Gastrocnemius medialis (tissue), 4 donors: ENCODE measurements at regions not wholly inside any gene's neighbourhood (a gene's known extent, or its start where the extent isn't known, plus 50 kb on each side); places are given as distances from the start of the nearest gene placed in this dataset.

ENCODE experiments used
- ATAC-seq, 2 donors: fragments of 150-250 bp; one replicate each; pipeline ENCODE4 v1.9.1; 2016
- DNase-seq, 2 donors: peaks; one replicate each; pipeline ENCODE4 v3.0.0-alpha.2; 2019
- H3K27ac ChIP-seq, 4 donors: fragments of 200-600 bp; sonication (generic); 1 replicate in 1 of 4; 2 replicates in 3 of 4; pipeline ENCODE4 v1.5.1; 2016 to 2018; ENCODE audit warnings: mild to moderate bottlenecking in 2 of 4, moderate library complexity in 1 of 4
- H3K27me3 ChIP-seq, 3 donors: fragments of 200-600 bp; sonication (generic) in 2 of 3; 1 replicate in 1 of 3; 2 replicates in 2 of 3; pipeline versions ENCODE4 v1.5.1 to v1.6.0; 2016 to 2019; ENCODE audit warnings: mild to moderate bottlenecking in 1 of 3, moderate library complexity in 1 of 3
- H3K36me3 ChIP-seq, 2 donors: fragments of 200-600 bp; sonication (generic) in 1 of 2; one replicate each; pipeline ENCODE4 v1.5.1; 2017 to 2018
- H3K4me1 ChIP-seq, 2 donors: fragments of 200-600 bp; sonication (generic) in 1 of 2; one replicate each; pipeline ENCODE4 v1.5.1; 2016 to 2017; ENCODE audit warnings: mild to moderate bottlenecking in 2 of 2
- H3K4me3 ChIP-seq, 4 donors: fragments of 200-600 bp; sonication (generic) in 3 of 4; 1 replicate in 1 of 4; 2 replicates in 3 of 4; pipeline ENCODE4 v1.5.1; 2016 to 2019; ENCODE audit warnings: mild to moderate bottlenecking in 2 of 4
- H3K9me3 ChIP-seq, 3 donors: fragments of 200-600 bp; sonication (generic) in 2 of 3; 1 replicate in 1 of 3; 2 replicates in 2 of 3; pipeline ENCODE4 v1.5.1; 2016 to 2019
- CTCF ChIP-seq, 5 experiments: fragments of 450-650 bp in 3 of 5; fragments of 200-600 bp in 2 of 5; sonication (generic) in 2 of 5; IDR thresholded peaks in 4 of 5; conservative IDR thresholded peaks in 1 of 5; 1 replicate in 4 of 5; 2 replicates in 1 of 5; pipeline ENCODE4 v1.5.1; 2016 to 2019; ENCODE audit warnings: antibody characterized with exemption in 5 of 5, mild to moderate bottlenecking in 3 of 5, moderate library complexity in 3 of 5
- POLR2A ChIP-seq, 2 donors: fragments of 450-650 bp; IDR thresholded peaks; one replicate each; pipeline ENCODE4 v1.6.1; 2017; ENCODE audit warnings: antibody characterized with exemption in 2 of 2, mild to moderate bottlenecking in 2 of 2, moderate library complexity in 2 of 2
- in situ Hi-C, 4 donors: fragments of 200-750 bp; cut with MboI; loops; one replicate each; pipeline versions ENCODE4 v1.15.0 to v1.8.0; 2017; ENCODE audit warnings: low sequenced_read_pairs in 4 of 4
- intact Hi-C: fragments of 100-400 bp; cut with DNase I; formaldehyde crosslinking; loops from one replicate; pipeline ENCODE4 v1.15.1; 2023; ENCODE audit warnings: low total_unique reads

- Histone ChIP-seq H3K27me3 (no peaks in the 10 kb centered on the region), H3K9me3 (no peaks in the 10 kb centered on the region), H3K27ac (no peak overlapping the region), H3K36me3 (no peaks in the 10 kb centered on the region), H3K4me1 (no peaks in the 10 kb centered on the region), H3K4me3 (no peak overlapping the region)
- in situ Hi-C loops: no loop called here
- ATAC-seq (no peak), DNase-seq (no peak)
- intact Hi-C loops: no loop called here
- TF ChIP-seq POLR2A (IDR thresholded peaks at IDR 0.05): no peak
- TF ChIP-seq CTCF (IDR thresholded peaks at IDR 0.05 in 4 of 5, conservative IDR thresholded peaks at IDR 0.05 in 1 of 5): no peak
Observed at GRCh38 chrX:96611619-96612362, 72.9 kb upstream of the DIAPH2 start.

- Histone ChIP-seq H3K9me3 (no peaks in the 10 kb centered on the region), H3K4me3 (no peak overlapping the region), H3K27ac (no peak overlapping the region), H3K36me3 (no peaks in the 10 kb centered on the region), H3K4me1 (no peaks in the 10 kb centered on the region), H3K27me3 (peaks cover 0 to 3% (median 0%) of the 10 kb centered on the region in 3 donors)
- DNase-seq (no peak), ATAC-seq (no peak)
- intact Hi-C loops: no loop called here
- in situ Hi-C loops: no loop called here
- TF ChIP-seq POLR2A (IDR thresholded peaks at IDR 0.05) (no peak), CTCF (IDR thresholded peaks at IDR 0.05 in 4 of 5, conservative IDR thresholded peaks at IDR 0.05 in 1 of 5) (no peak)
Observed at GRCh38 chrX:96615448-96615847, 69.2 kb upstream of the DIAPH2 start.

DNA sequence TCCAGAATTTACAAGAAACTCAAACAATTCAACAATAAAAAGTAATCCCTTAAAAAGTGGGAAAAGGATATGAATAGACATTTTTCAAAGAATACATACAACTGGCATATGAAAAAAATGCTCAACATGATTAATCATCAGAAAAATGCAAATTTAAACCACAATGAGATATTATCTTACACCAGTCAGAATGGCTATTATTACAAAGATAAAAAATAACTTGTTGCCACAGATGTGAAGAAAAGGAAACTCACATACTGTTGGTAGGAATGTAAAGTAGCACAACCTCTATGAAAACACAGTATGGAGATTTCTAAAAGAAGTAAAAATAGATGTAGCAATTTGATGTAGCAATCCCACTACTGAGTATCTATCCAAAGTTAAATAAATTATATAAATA lies 65.1 kb upstream of the DIAPH2 start:
- Histone ChIP-seq H3K9me3 (no peaks in the 10 kb centered on the region), H3K27ac (no peak overlapping the region), H3K4me1 (no peaks in the 10 kb centered on the region), H3K27me3 (peaks cover 0 to 3% (median 0%) of the 10 kb centered on the region in 3 donors), H3K36me3 (no peaks in the 10 kb centered on the region), H3K4me3 (no peak overlapping the region)
- no peak for DNase-seq
- no peak for ATAC-seq
- intact Hi-C loops: no loop called here
- in situ Hi-C loops: no loop called here
- TF ChIP-seq POLR2A (IDR thresholded peaks at IDR 0.05) (no peak), CTCF (IDR thresholded peaks at IDR 0.05 in 4 of 5, conservative IDR thresholded peaks at IDR 0.05 in 1 of 5) (no peak)

DNA sequence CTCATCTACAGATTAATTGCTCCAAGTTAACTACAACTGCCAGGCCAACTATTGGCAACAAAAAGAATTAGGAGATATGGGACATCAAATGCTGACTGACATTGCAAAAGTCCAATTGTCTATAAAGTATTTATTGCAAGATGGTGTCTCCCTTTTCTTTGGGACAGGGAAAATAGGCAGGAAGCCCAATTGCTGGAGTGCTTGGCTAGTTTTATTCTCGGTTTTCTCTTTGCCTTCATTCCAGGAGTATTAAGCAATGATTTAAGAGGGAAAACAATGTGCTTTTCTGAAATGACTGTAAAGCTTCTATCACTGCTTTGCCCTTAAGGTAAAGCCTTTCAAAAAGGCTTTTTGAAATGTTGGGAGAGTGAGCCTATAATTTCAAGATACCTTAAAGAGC lies 62.8 kb upstream of the DIAPH2 start:
- intact Hi-C loops: no loop called here
- no peaks in the 10 kb centered on the region for H3K9me3 ChIP-seq
- in situ Hi-C loops: no loop called here
- DNase-seq: no peak
- TF ChIP-seq CTCF (IDR thresholded peaks at IDR 0.05 in 4 of 5, conservative IDR thresholded peaks at IDR 0.05 in 1 of 5): no peak
- TF ChIP-seq POLR2A (IDR thresholded peaks at IDR 0.05): no peak
- H3K27ac ChIP-seq: no peak overlapping the region
- ATAC-seq: no peak
- H3K4me1 ChIP-seq: no peaks in the 10 kb centered on the region
- no peaks in the 10 kb centered on the region for H3K36me3 ChIP-seq
- peaks cover 0 to 3% (median 0%) of the 10 kb centered on the region in 3 donors for H3K27me3 ChIP-seq
- no peak overlapping the region for H3K4me3 ChIP-seq
